RWPE1 (cell line): ENCODE measurements at regions not wholly inside any gene's neighbourhood (a gene's known extent, or its start where the extent isn't known, plus 50 kb on each side); places are given as distances from the start of the nearest gene placed in this dataset.
"Not testable (repeated sequence)": the region's sequence is repeated elsewhere in the genome, so short reads cannot be mapped to it uniquely, and the experiment has no call there.

Experiments
- CTCF ChIA-PET: fragments of 350-600 bp; sonication (Branson Sonifier 250); formaldehyde crosslinking; extraction: SDS; loops from one replicate; lab custom pipeline; 2021; lab: Yijun Ruan, JAX
- POLR2A ChIA-PET: fragments of 400-600 bp; formaldehyde crosslinking; extraction: SDS; loops from one replicate; lab custom pipeline; 2020; ENCODE audit warnings: antibody characterized with exemption; ENCODE audit not compliant: low non-redundant PET; lab: Yijun Ruan, JAX
- DNase-seq: peaks from one replicate; pipeline ENCODE4 v3.0.0; 2012; ENCODE audit warnings: low spot score
- H3K27ac ChIP-seq: fragments of 450-650 bp; 2 replicates; pipeline ENCODE4 v1.5.1; 2017
- CTCF ChIP-seq: fragments of 450-650 bp; conservative IDR thresholded peaks from 2 replicates; pipeline ENCODE4 v1.5.1; 2017; ENCODE audit warnings: low read depth, mild to moderate bottlenecking

- no peak overlapping the region for H3K27ac ChIP-seq
- DNase-seq: no peak
- no peak for TF ChIP-seq CTCF
- POLR2A ChIA-PET: no interaction called here
- CTCF ChIA-PET: no interaction called here
These were observed 624.2 kb upstream of the GRIN3A start for GRCh38 chr9:102362470-102363132.

GRCh38 chr9:102360846-102361245 is 622.4 kb upstream of the GRIN3A start:
- TF ChIP-seq CTCF: no peak
- POLR2A ChIA-PET: no interaction called here
- H3K27ac ChIP-seq: no peak overlapping the region
- CTCF ChIA-PET: no interaction called here
- DNase-seq: no peak

GRCh38 chr9:102355982-102356381 is 617.5 kb upstream of the GRIN3A start:
- ChIA-PET CTCF (no interaction called here), POLR2A (no interaction called here)
- DNase-seq: no peak

GRCh38 chr9:102354041-102354440 is 615.6 kb upstream of the GRIN3A start:
- peak; percentile 21 for DNase-seq
- H3K27ac ChIP-seq: no peak overlapping the region
- ChIA-PET CTCF (no interaction called here), POLR2A (no interaction called here)
- no peak for TF ChIP-seq CTCF

More at GRCh38 chr9:102355982-102356381, 617.5 kb upstream of the GRIN3A start:
- H3K27ac ChIP-seq: no peak overlapping the region
- TF ChIP-seq CTCF: no peak

GRCh38 chr9:102337471-102337870 is 599.0 kb upstream of the GRIN3A start:
- DNase-seq, H3K27ac ChIP-seq, CTCF ChIA-PET, POLR2A ChIA-PET: not testable (repeated sequence)

GRCh38 chr9:102309379-102309778 is 570.9 kb upstream of the GRIN3A start:
- no peak for TF ChIP-seq CTCF
- DNase-seq: no peak
- no peak overlapping the region for H3K27ac ChIP-seq
- ChIA-PET POLR2A (no interaction called here), CTCF (no interaction called here)

- no peak for DNase-seq
- ChIA-PET POLR2A (no interaction called here), CTCF (no interaction called here)
- H3K27ac ChIP-seq: no peak overlapping the region
- no peak for TF ChIP-seq CTCF
These were observed 556.7 kb upstream of the GRIN3A start for GRCh38 chr9:102295188-102295587.
